ENCODE measurements at regions not wholly inside any gene's neighbourhood (a gene's known extent, or its start where the extent isn't known, plus 50 kb on each side); places are given as distances from the start of the nearest gene placed in this dataset.
A peak's percentile ranks its signal among the peaks of the same experiment; 100 is the strongest.

DNA sequence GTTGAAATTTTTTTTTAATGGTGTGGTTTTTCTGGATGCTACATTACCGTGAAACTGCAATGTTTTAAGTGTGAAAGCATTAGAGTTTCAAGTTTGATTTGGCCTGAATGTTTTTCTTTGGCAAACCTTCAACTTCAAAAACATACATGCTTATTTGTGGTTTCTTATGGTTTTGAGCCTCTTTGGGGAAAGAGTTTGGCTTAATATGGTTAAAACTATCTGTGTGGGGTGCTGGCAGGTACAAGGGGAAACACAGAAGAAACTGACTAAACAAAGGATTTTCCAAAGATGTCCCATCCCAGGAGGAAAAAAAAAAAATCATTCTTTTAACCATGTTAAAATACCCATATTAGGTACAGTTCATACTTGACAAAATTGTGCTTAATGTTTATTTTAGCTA lies 121.1 kb downstream of the HGF start:
- no peak for DNase-seq (ENCODE audit: extremely low spot score)
- CTCF ChIA-PET = no interaction called here

DNA sequence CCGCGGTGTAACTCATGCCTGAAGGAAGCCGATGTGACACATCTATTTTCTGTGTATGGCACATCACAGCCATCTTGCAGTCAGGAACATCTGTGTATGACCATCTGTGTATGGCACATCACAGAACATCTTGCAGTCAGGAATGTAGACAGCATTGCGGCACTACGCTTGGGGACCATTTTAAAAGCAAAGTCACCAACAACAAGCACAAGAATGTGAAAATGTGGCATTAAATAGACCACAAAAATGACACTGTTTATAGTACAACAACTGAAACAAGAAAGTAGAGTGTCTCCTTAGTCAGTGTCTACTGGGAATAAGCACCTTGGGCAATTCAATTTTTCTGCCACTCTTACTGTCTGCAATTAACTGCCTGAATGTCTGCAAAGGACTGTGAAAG lies 124.4 kb downstream of the HGF start:
- no peak for TF ChIP-seq FOXK2 (IDR thresholded peaks at IDR 0.05)
- TF ChIP-seq, protein P1, sequence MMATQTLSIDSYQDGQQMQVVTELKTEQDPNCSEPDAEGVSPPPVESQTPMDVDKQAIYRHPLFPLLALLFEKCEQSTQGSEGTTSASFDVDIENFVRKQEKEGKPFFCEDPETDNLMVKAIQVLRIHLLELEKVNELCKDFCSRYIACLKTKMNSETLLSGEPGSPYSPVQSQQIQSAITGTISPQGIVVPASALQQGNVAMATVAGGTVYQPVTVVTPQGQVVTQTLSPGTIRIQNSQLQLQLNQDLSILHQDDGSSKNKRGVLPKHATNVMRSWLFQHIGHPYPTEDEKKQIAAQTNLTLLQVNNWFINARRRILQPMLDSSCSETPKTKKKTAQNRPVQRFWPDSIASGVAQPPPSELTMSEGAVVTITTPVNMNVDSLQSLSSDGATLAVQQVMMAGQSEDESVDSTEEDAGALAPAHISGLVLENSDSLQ (IDR thresholded peaks at IDR 0.05) = no peak
- no peak for TF ChIP-seq ZNF384 (IDR thresholded peaks at IDR 0.05)
- no peak for TF ChIP-seq ARNT (IDR thresholded peaks at IDR 0.05)
- TF ChIP-seq BHLHE40 (IDR thresholded peaks at IDR 0.05; ENCODE audit: borderline replicate concordance) = no peak
- TF ChIP-seq TARDBP (IDR thresholded peaks at IDR 0.05) = no peak
- TF ChIP-seq CTBP1 (IDR thresholded peaks at IDR 0.05; ENCODE audit: borderline replicate concordance) = no peak
- no peak for TF ChIP-seq LEF1 (IDR thresholded peaks at IDR 0.05; ENCODE audit: borderline replicate concordance)
- no peak for TF ChIP-seq FOXM1 (IDR thresholded peaks at IDR 0.05; ENCODE audit: borderline replicate concordance)
- no peak for TF ChIP-seq NFRKB (IDR thresholded peaks at IDR 0.05)
- no peak for TF ChIP-seq SP1 (IDR thresholded peaks at IDR 0.05)
- no peak for TF ChIP-seq FOXA1 (IDR thresholded peaks at IDR 0.05)
- TF ChIP-seq ELF4 (IDR thresholded peaks at IDR 0.05) = no peak
- no peak for TF ChIP-seq SUZ12 (IDR thresholded peaks at IDR 0.05)
- CTCF ChIA-PET = interaction anchor here (0.7 kb wide), 1 partner anchor 364 kb away, joined by 3 read pairs; no protein-coding TSS in a partner anchor
- DNase-seq (ENCODE audit: extremely low spot score) = no peak
- POLR2A ChIA-PET = no interaction called here

More for the DNA sequence above, 121.1 kb downstream of the HGF start:
- POLR2A ChIA-PET = no interaction called here
- TF ChIP-seq, protein P1 (IDR thresholded peaks at IDR 0.05) = no peak
- no peak for TF ChIP-seq LEF1 (IDR thresholded peaks at IDR 0.05; ENCODE audit: borderline replicate concordance)
- TF ChIP-seq ARNT (IDR thresholded peaks at IDR 0.05) = no peak
- no peak for TF ChIP-seq SP1 (IDR thresholded peaks at IDR 0.05)
- TF ChIP-seq ELF4 (IDR thresholded peaks at IDR 0.05) = no peak
- TF ChIP-seq FOXK2 (IDR thresholded peaks at IDR 0.05) = no peak

DNA sequence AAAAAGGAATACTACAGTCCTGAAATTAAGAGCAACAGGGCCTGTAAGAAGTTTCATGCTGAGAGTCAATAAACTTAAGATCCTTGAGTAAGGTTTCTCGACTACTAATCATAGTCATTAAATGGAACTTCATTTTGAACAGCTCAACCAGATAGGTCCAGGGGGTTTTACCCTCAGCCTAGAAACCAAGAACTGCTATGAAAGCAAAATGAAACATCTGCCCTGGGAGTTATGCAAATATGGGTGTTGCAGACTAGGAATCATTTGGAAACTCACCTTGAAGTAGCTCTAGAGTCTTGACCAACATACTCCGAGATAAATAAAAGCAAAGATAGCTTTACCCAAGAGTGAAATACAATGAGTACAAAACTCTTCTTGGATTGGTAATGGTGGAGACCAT lies 128.0 kb downstream of the HGF start:
- CTCF ChIA-PET = no interaction called here
- DNase-seq (ENCODE audit: extremely low spot score) = no peak

DNA sequence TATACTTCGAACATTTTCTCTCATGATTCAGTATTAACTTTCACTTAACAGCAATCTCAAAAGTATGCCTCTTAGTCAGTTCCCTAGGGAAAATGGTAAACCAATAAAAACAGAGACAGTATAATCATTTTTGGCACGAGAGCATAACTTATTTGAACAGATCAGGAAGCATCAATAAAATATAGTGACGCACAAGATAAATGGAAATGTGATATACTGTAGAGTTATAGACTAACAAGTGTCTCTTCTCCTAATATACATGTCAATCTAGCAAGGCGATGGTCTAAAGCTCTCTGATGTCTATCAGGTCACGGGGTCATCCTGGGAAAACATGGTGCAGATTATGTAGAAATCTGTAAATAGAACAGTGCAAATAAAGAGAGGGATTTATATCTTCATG lies 131.6 kb downstream of the HGF start:
- TF ChIP-seq FOXK2 (IDR thresholded peaks at IDR 0.05) (no peak), CTBP1 (IDR thresholded peaks at IDR 0.05; ENCODE audit: borderline replicate concordance) (0 out of 2 replicates have a peak, but pooled peaks have one; percentile 25), ARNT (IDR thresholded peaks at IDR 0.05) (peak; percentile 55; the same call in 1 of the 2 replicates), FOXM1 (IDR thresholded peaks at IDR 0.05; ENCODE audit: borderline replicate concordance) (no peak), NFRKB (IDR thresholded peaks at IDR 0.05) (no peak), L3MBTL2 (conservative IDR thresholded peaks at IDR 0.05) (no peak), LEF1 (IDR thresholded peaks at IDR 0.05; ENCODE audit: borderline replicate concordance) (no peak), FOXA1 (IDR thresholded peaks at IDR 0.05) (no peak), TARDBP (IDR thresholded peaks at IDR 0.05) (no peak)
- TF ChIP-seq, protein P1 (IDR thresholded peaks at IDR 0.05) = peak; percentile 74
- ChIA-PET POLR2A (no interaction called here), CTCF (no interaction called here)
- peak; percentile 6 for DNase-seq (ENCODE audit: extremely low spot score)

More for the DNA sequence above, 128.0 kb downstream of the HGF start:
- POLR2A ChIA-PET = no interaction called here
- TF ChIP-seq FOXA1 (IDR thresholded peaks at IDR 0.05) (no peak), L3MBTL2 (conservative IDR thresholded peaks at IDR 0.05) (no peak), NFRKB (IDR thresholded peaks at IDR 0.05) (no peak), LEF1 (IDR thresholded peaks at IDR 0.05; ENCODE audit: borderline replicate concordance) (no peak), ZNF384 (IDR thresholded peaks at IDR 0.05) (no peak), ELF4 (IDR thresholded peaks at IDR 0.05) (no peak), TARDBP (IDR thresholded peaks at IDR 0.05) (no peak)
- TF ChIP-seq, protein P1 (IDR thresholded peaks at IDR 0.05) = no peak

DNA sequence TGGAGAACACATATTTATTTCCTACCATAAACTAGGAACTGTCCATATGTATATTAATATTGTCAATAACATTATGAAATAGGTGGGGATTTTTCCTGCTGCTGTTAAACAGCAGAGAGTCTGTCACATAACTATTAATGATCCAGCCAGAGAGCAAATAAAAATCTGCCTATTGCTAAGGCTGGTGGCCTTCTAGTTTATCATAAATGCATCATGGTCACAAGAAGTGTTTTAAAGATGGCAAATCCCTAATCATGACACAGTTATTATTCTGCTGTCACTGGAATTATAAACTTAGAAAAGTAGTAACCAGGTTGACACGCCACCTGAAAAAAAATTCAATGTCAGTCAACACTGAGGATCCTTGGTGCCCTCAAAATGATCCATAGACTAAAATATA lies 132.3 kb downstream of the HGF start:
- ChIA-PET POLR2A (no interaction called here), CTCF (no interaction called here)
- no peak for DNase-seq (ENCODE audit: extremely low spot score)
- no peak for TF ChIP-seq FOXA1 (IDR thresholded peaks at IDR 0.05)
- no peak for TF ChIP-seq FOXK2 (IDR thresholded peaks at IDR 0.05)
- no peak for TF ChIP-seq NFRKB (IDR thresholded peaks at IDR 0.05)

DNA sequence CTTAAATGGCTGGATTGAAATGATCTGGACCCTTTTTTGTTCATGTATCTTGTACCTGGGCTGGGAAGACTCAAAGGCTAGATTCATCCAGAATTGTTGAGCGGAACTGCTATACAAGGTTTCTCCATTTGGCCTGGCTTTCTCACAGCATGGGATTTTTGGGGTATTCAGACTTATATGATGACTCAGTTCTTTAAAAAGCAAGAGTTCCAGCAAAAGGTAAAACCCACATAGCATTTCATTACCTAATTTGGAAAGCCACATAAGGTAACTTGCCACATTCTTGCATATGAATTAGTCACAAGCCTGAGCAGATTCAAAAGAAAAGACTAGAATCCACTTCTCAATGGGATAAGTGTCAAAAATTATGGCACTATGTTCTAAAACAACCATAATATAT lies 137.4 kb downstream of the HGF start:
- no peak for DNase-seq (ENCODE audit: extremely low spot score)
- ChIA-PET CTCF (no interaction called here), POLR2A (no interaction called here)
- TF ChIP-seq L3MBTL2 (conservative IDR thresholded peaks at IDR 0.05) (no peak), ELF4 (IDR thresholded peaks at IDR 0.05) (no peak), TARDBP (IDR thresholded peaks at IDR 0.05) (no peak), FOXM1 (IDR thresholded peaks at IDR 0.05; ENCODE audit: borderline replicate concordance) (no peak), SP1 (IDR thresholded peaks at IDR 0.05) (no peak), LEF1 (IDR thresholded peaks at IDR 0.05; ENCODE audit: borderline replicate concordance) (no peak), ZNF384 (IDR thresholded peaks at IDR 0.05) (no peak), CTBP1 (IDR thresholded peaks at IDR 0.05; ENCODE audit: borderline replicate concordance) (no peak), NFRKB (IDR thresholded peaks at IDR 0.05) (no peak), SUZ12 (IDR thresholded peaks at IDR 0.05) (no peak), ARNT (IDR thresholded peaks at IDR 0.05) (no peak), FOXA1 (IDR thresholded peaks at IDR 0.05) (no peak), BHLHE40 (IDR thresholded peaks at IDR 0.05; ENCODE audit: borderline replicate concordance) (no peak), FOXK2 (IDR thresholded peaks at IDR 0.05) (no peak), HDGF (IDR thresholded peaks at IDR 0.05; ENCODE audit: borderline replicate concordance) (no peak)
- TF ChIP-seq, protein P1 (IDR thresholded peaks at IDR 0.05) = no peak

Data from HEK293T (cell line).